Naive thymus-derived CD4-positive, alpha-beta T cell (primary cell): ENCODE measurements at regions not wholly inside any gene's neighbourhood (a gene's known extent, or its start where the extent isn't known, plus 50 kb on each side); places are given as distances from the start of the nearest gene placed in this dataset.

Experiments used
- ATAC-seq: fragments of 150-1000 bp; cut with Tn5 transposase; 2 replicates; pipeline ENCODE4 v1.10.0; 2021; ENCODE audit warnings: mild to moderate bottlenecking, moderate library complexity
- CTCF ChIA-PET: fragments of 350-600 bp; sonication (Branson Sonifier 250); formaldehyde crosslinking; loops from one replicate; lab custom pipeline; 2021; ENCODE audit warnings: antibody characterized with exemption; lab: Charles Lee
- POLR2A ChIA-PET: fragments of 350-600 bp; sonication (Branson Sonifier 250); formaldehyde crosslinking; loops from one replicate; lab custom pipeline; 2021; ENCODE audit warnings: antibody characterized with exemption, inconsistent platforms; lab: Charles Lee
- DNase-seq, 9 donors: peaks; one replicate each; pipeline versions ENCODE4 v3.0.0 to v3.0.0-alpha.2; 2020 to 2022; ENCODE audit warnings: mixed read lengths in 1 of 9
- H3K27ac ChIP-seq: one replicate; pipeline ENCODE4 v1.7.0; 2013; ENCODE audit warnings: mild to moderate bottlenecking, low read depth, low read length, moderate library complexity
- H3K27me3 ChIP-seq, 2 donors: one replicate each; pipeline ENCODE4 v1.7.0; 2013; ENCODE audit warnings: low read length in 2 of 2, mild to moderate bottlenecking in 2 of 2, moderate library complexity in 2 of 2; ENCODE audit not compliant: control insufficient read depth in 2 of 2, insufficient read depth in 2 of 2
- H3K36me3 ChIP-seq, 3 experiments: 1 replicate in 2 of 3; 2 replicates in 1 of 3; pipeline ENCODE4 v1.7.0; 2013; ENCODE audit warnings: low read length in 3 of 3, mild to moderate bottlenecking in 3 of 3, moderate library complexity in 1 of 3; ENCODE audit not compliant: insufficient read depth in 3 of 3, control insufficient read depth in 2 of 3
- H3K4me1 ChIP-seq, 2 donors: one replicate each; pipeline ENCODE4 v1.7.0; 2013; ENCODE audit warnings: low read length in 2 of 2, mild to moderate bottlenecking in 2 of 2, moderate library complexity in 1 of 2; ENCODE audit not compliant: control insufficient read depth in 2 of 2, insufficient read depth in 2 of 2
- H3K4me3 ChIP-seq: 2 replicates; pipeline ENCODE4 v1.7.0; 2013; ENCODE audit warnings: mild to moderate bottlenecking, low read length
- H3K9me3 ChIP-seq, 3 experiments: 1 replicate in 2 of 3; 2 replicates in 1 of 3; pipeline ENCODE4 v1.7.0; 2013; ENCODE audit warnings: low read length in 3 of 3; ENCODE audit not compliant: control insufficient read depth in 2 of 3
- H3K27ac Mint-ChIP-seq, 9 donors: one replicate each; pipeline ENCODE4 v1.8.0; 2020 to 2022; ENCODE audit warnings: mixed read lengths in 9 of 9, mild to moderate bottlenecking in 8 of 9, moderate library complexity in 5 of 9, inconsistent platforms in 2 of 9
- H3K27me3 Mint-ChIP-seq, 5 donors: one replicate each; pipeline ENCODE4 v1.8.0; 2021 to 2022; ENCODE audit warnings: mixed read lengths in 5 of 5, mild to moderate bottlenecking in 1 of 5
- H3K36me3 Mint-ChIP-seq, 5 donors: one replicate each; pipeline ENCODE4 v1.8.0; 2020 to 2022; ENCODE audit warnings: mixed read lengths in 5 of 5, mild to moderate bottlenecking in 3 of 5, inconsistent platforms in 1 of 5
- H3K4me1 Mint-ChIP-seq, 7 donors: one replicate each; pipeline ENCODE4 v1.8.0; 2020 to 2022; ENCODE audit warnings: mixed read lengths in 7 of 7, mild to moderate bottlenecking in 3 of 7, inconsistent platforms in 1 of 7
- H3K4me3 Mint-ChIP-seq, 10 donors: one replicate each; pipeline ENCODE4 v1.8.0; 2020 to 2022; ENCODE audit warnings: mild to moderate bottlenecking in 10 of 10, mixed read lengths in 10 of 10, moderate library complexity in 6 of 10, inconsistent platforms in 2 of 10
- H3K9me3 Mint-ChIP-seq, 11 donors: one replicate each; pipeline ENCODE4 v1.8.0; 2020 to 2022; ENCODE audit warnings: mixed read lengths in 11 of 11, mild to moderate bottlenecking in 4 of 11, inconsistent platforms in 1 of 11, moderate library complexity in 1 of 11
- intact Hi-C, 2 donors: fragments of 100-400 bp; cut with micrococcal nuclease; formaldehyde crosslinking; loops; one replicate each; pipeline ENCODE4 v1.15.1; 2023

DNA sequence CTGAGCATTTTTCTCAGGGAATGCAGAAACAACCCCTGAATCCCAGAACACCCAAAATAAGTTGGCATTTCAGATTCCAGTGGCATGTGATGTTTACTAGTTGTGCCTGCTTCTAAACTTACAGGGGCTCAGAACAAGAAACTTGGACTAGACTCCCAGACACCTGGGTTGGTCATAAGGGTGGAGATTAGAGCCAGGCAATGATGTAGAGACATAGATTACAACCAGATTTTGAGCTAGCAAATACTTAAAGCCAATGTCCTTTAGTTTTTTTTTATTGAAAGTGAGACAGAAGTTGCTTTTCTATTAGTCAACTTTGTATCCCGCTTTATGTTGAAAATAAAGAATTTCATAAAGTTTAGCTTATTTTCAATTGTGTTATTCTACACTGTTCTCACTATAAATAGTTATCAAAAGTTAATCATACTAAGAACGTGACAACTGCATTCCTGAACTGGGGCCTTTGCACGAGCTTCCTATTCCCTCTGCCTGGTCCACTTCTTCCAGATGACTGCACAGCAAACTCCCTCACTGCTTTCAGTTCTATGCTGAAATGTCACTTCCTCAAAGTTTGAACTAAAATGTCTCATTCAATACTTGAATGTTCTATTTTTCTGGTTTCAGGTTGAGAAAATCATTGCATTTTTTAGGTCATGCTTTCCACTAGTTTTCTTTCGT lies 224.7 kb upstream of the PPP1R2C start:
- intact Hi-C loops: no loop called here
- POLR2A ChIA-PET: no interaction called here
- H3K9me3 Mint-ChIP-seq: no peaks in the 10 kb centered on the region

DNA sequence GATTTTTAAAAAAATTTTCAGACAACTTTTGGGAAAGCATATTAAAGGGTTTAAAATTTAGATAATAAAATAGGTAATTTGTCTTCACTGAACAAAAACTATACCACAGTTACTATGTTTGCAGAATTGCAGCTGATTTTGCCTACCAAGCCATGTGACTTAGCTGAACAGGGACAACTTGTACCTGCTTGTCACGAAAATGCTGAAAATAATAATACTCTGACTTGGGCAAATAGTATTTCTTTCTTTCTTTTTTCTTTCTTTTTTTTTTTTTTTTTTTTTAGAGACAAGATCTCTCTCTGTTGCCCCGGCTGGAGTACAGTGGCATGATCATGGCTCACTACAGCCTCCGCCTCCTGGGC lies 225.2 kb upstream of the PPP1R2C start:
- intact Hi-C loops: no loop called here
- ChIA-PET CTCF (no interaction called here), POLR2A (no interaction called here)
- Histone ChIP-seq H3K36me3 (no peaks in the 10 kb centered on the region), H3K9me3 (no peaks in the 10 kb centered on the region), H3K4me3 (no peak overlapping the region), H3K27me3 (no peaks in the 10 kb centered on the region), H3K4me1 (no peaks in the 10 kb centered on the region), H3K27ac (no peak overlapping the region)
- H3K4me1 Mint-ChIP-seq: peaks cover 0 to 7% (median 0%) of the 10 kb centered on the region in 7 donors
- no peak for DNase-seq
- no peak overlapping the region for H3K4me3 Mint-ChIP-seq
- no peaks in the 10 kb centered on the region for H3K9me3 Mint-ChIP-seq
- H3K36me3 Mint-ChIP-seq: no peaks in the 10 kb centered on the region
- H3K27me3 Mint-ChIP-seq: no peaks in the 10 kb centered on the region
- no peak for ATAC-seq
- no peak overlapping the region for H3K27ac Mint-ChIP-seq

More for the DNA sequence above, 224.7 kb upstream of the PPP1R2C start:
- Mint-ChIP-seq H3K4me3 (no peak overlapping the region), H3K36me3 (no peaks in the 10 kb centered on the region), H3K27me3 (no peaks in the 10 kb centered on the region), H3K27ac (no peak overlapping the region), H3K4me1 (peaks cover 0 to 7% (median 0%) of the 10 kb centered on the region in 7 donors)
- no peaks in the 10 kb centered on the region for H3K27me3 ChIP-seq
- DNase-seq: no peak
- no peak for ATAC-seq
- no peak overlapping the region for H3K27ac ChIP-seq
- no peaks in the 10 kb centered on the region for H3K9me3 ChIP-seq
- no peaks in the 10 kb centered on the region for H3K36me3 ChIP-seq
- no peak overlapping the region for H3K4me3 ChIP-seq
- CTCF ChIA-PET: interaction anchor here (0.6 kb wide), 1 partner anchor 41 kb away, joined by 3 read pairs; no protein-coding TSS in a partner anchor
- no peaks in the 10 kb centered on the region for H3K4me1 ChIP-seq

DNA sequence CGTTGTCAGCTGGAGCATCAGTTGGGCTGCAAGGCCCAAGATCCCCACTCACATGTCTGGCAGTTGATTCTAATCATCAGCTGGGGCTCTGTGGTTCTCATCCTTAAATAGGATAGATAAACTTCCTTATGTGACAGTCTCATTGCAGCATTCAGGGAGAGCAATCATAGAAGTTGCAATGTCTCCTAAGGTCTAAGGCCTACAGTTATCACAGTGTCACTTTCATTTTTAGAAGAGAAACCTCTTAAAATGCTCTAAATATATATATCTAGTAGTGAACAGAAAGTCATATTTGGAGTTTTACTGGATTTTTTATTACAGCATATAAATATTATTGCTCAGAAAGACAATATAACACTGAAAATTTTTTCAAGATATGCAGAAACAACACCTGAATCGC lies 226.0 kb upstream of the PPP1R2C start:
- Mint-ChIP-seq H3K27ac (peak overlapping the region in 1 of 9 donors; percentile 37), H3K9me3 (no peaks in the 10 kb centered on the region), H3K36me3 (no peaks in the 10 kb centered on the region), H3K27me3 (no peaks in the 10 kb centered on the region), H3K4me3 (no peak overlapping the region), H3K4me1 (peaks cover 0 to 7% (median 0%) of the 10 kb centered on the region in 7 donors)
- intact Hi-C loops: no loop called here
- DNase-seq: no peak
- no peaks in the 10 kb centered on the region for H3K27me3 ChIP-seq
- H3K4me1 ChIP-seq: no peaks in the 10 kb centered on the region
- no peak overlapping the region for H3K27ac ChIP-seq
- POLR2A ChIA-PET: no interaction called here
- no peak overlapping the region for H3K4me3 ChIP-seq
- H3K9me3 ChIP-seq: no peaks in the 10 kb centered on the region
- ATAC-seq: no peak
- CTCF ChIA-PET: no interaction called here
- H3K36me3 ChIP-seq: no peaks in the 10 kb centered on the region

DNA sequence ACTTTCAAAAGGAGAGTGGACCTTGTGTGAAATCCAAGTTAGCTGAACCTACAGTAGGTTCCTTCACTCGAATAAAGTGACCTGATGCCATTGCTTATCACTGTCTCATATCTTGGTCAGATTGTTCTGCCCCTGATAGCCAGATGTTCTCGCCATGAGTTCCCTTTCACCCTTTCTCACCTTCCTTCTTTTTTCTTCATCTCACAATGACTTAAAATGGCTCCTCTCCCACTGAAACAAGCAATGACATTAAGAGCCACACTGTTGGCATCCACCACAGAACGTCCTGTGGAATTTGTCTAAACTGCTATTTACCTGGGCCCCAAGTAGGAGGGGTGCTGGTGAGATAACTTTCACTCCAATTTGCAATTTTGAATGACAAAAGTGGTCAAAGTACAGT lies 227.6 kb upstream of the PPP1R2C start:
- Mint-ChIP-seq H3K36me3 (no peaks in the 10 kb centered on the region), H3K27ac (no peak overlapping the region)

DNA sequence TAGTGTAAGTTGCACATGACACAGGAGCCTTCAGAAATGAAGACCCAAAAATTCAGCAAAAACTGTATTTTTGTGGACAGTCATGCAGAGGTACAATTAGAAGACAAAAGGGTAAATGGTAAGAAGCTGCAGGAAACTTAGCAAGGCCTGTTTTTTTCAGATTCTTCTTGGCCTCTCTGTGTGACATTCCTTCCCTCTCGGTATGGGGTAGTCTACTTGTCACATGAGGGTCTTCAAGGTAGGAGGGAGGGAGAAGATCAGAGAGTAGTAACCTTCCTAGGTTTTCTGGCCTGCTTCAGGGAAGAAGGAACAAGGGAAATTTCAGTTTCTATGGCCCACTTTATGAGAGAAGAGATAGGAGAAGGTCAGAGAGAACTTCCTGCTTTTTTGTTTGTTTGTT lies 230.4 kb upstream of the PPP1R2C start:
- Mint-ChIP-seq H3K27me3 (no peaks in the 10 kb centered on the region), H3K9me3 (no peaks in the 10 kb centered on the region), H3K27ac (no peak overlapping the region), H3K4me3 (no peak overlapping the region), H3K4me1 (peaks cover 0 to 7% (median 0%) of the 10 kb centered on the region in 7 donors), H3K36me3 (no peaks in the 10 kb centered on the region)
- Histone ChIP-seq H3K4me1 (no peaks in the 10 kb centered on the region), H3K36me3 (no peaks in the 10 kb centered on the region), H3K4me3 (no peak overlapping the region), H3K27ac (no peak overlapping the region), H3K9me3 (no peaks in the 10 kb centered on the region), H3K27me3 (no peaks in the 10 kb centered on the region)
- ChIA-PET POLR2A (no interaction called here), CTCF (no interaction called here)
- intact Hi-C loops: no loop called here
- DNase-seq (no peak), ATAC-seq (no peak)

More for the DNA sequence above, 227.6 kb upstream of the PPP1R2C start:
- ChIA-PET CTCF (no interaction called here), POLR2A (no interaction called here)
- no peaks in the 10 kb centered on the region for H3K4me1 ChIP-seq
- no peaks in the 10 kb centered on the region for H3K9me3 Mint-ChIP-seq
- peaks cover 0 to 7% (median 0%) of the 10 kb centered on the region in 7 donors for H3K4me1 Mint-ChIP-seq
- H3K4me3 ChIP-seq: no peak overlapping the region
- no peaks in the 10 kb centered on the region for H3K36me3 ChIP-seq
- no peak overlapping the region for H3K4me3 Mint-ChIP-seq
- no peak overlapping the region for H3K27ac ChIP-seq
- no peak for ATAC-seq
- DNase-seq: no peak
- H3K27me3 Mint-ChIP-seq: no peaks in the 10 kb centered on the region
- H3K27me3 ChIP-seq: no peaks in the 10 kb centered on the region
- intact Hi-C loops: no loop called here
- H3K9me3 ChIP-seq: no peaks in the 10 kb centered on the region

DNA sequence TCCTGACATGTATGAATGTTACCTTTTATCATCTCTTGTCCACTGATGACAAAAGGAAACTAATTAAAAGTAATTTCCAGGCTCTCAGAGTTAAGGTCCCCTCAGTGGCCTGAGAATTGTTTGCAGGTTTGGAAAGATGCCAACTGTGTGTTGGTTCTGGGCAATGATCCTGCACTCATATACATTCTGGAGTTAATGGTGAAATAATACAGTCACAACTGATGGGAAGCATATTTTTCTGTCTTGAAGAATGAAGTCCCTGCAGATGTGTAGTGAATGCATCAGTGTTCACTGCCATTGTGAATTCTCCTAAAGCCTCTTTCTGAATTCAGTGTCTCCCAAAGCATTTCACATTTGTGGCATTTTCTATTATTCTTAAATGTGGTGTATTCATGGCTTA lies 238.1 kb upstream of the PPP1R2C start:
- Histone ChIP-seq H3K9me3 (no peaks in the 10 kb centered on the region), H3K4me3 (no peak overlapping the region), H3K4me1 (no peaks in the 10 kb centered on the region), H3K27ac (no peak overlapping the region), H3K27me3 (no peaks in the 10 kb centered on the region), H3K36me3 (no peaks in the 10 kb centered on the region)
- POLR2A ChIA-PET: no interaction called here
- intact Hi-C loops: no loop called here
- Mint-ChIP-seq H3K27ac (no peak overlapping the region), H3K27me3 (no peaks in the 10 kb centered on the region), H3K9me3 (peaks cover 0 to 6% (median 0%) of the 10 kb centered on the region in 11 donors), H3K4me3 (no peak overlapping the region), H3K4me1 (peaks cover 0 to 11% (median 4%) of the 10 kb centered on the region in 7 donors), H3K36me3 (peaks cover 0 to 1% (median 0%) of the 10 kb centered on the region in 5 donors)
- CTCF ChIA-PET: interaction anchor here (0.7 kb wide), 1 partner anchor 57 kb away, joined by 3 read pairs; no protein-coding TSS in a partner anchor
- DNase-seq (no peak), ATAC-seq (no peak)

DNA sequence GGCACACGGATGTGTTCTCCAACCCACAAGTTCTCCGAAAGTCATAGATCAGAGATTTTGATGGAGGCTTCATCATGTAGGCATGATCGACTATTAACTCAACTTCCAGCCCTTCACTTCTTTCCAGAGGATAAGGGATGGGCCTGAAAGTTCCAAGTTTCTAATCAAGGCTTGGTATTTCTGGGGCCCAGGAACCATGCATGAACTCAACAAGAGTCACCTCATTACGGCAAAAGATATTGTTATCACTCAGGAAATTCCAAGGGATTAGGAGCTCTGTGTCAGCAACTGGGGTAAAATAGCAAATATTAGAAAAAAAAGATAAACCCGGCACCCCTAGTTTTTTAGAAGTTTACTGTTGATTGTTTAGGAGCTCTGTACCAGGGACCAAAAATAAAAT lies 240.1 kb upstream of the PPP1R2C start:
- H3K4me1 Mint-ChIP-seq: peaks cover 0 to 11% (median 4%) of the 10 kb centered on the region in 7 donors
- peaks cover 0 to 6% (median 0%) of the 10 kb centered on the region in 5 donors for H3K36me3 Mint-ChIP-seq
- Histone ChIP-seq H3K4me3 (no peak overlapping the region), H3K4me1 (no peaks in the 10 kb centered on the region), H3K27ac (no peak overlapping the region), H3K27me3 (no peaks in the 10 kb centered on the region), H3K36me3 (no peaks in the 10 kb centered on the region), H3K9me3 (no peaks in the 10 kb centered on the region)
- H3K27ac Mint-ChIP-seq: peak overlapping the region in 1 of 9 donors; percentile 8
- H3K27me3 Mint-ChIP-seq: no peaks in the 10 kb centered on the region
- H3K9me3 Mint-ChIP-seq: peaks cover 0 to 9% (median 6%) of the 10 kb centered on the region in 11 donors
- ATAC-seq: no peak
- DNase-seq: no peak
- POLR2A ChIA-PET: no interaction called here
- CTCF ChIA-PET: no interaction called here
- no peak overlapping the region for H3K4me3 Mint-ChIP-seq
- intact Hi-C loops: no loop called here
